Fibroblast of villous mesenchyme (primary cell): ENCODE measurements at regions not wholly inside any gene's neighbourhood (a gene's known extent, or its start where the extent isn't known, plus 50 kb on each side); places are given as distances from the start of the nearest gene placed in this dataset.
A peak's percentile ranks its signal among the peaks of the same experiment; 100 is the strongest.
"Not testable (repeated sequence)": the region's sequence is repeated elsewhere in the genome, so short reads cannot be mapped to it uniquely, and the experiment has no call there.

ENCODE experiments used
- DNase-seq: peaks from one replicate; pipeline ENCODE4 v3.0.0-alpha.2; 2010; ENCODE audit warnings: low read depth
- H3K4me3 ChIP-seq: 2 replicates; pipeline ENCODE4 v1.5.1; 2011; ENCODE audit warnings: low read depth, mild to moderate bottlenecking, low read length
- CTCF ChIP-seq: IDR thresholded peaks from 2 replicates; pipeline ENCODE4 v1.5.1; 2012; ENCODE audit warnings: low read depth, mild to moderate bottlenecking, low read length; ENCODE audit not compliant: insufficient read depth

- DNase-seq, H3K4me3 ChIP-seq: not testable (repeated sequence)
These were observed 63.1 kb downstream of the TRIM43 start for GRCh38 chr2:95654897-95655296.

GRCh38 chr2:95656553-95656952 lies 64.8 kb downstream of the TRIM43 start:
- not testable (repeated sequence) for DNase-seq, H3K4me3 ChIP-seq

DNA sequence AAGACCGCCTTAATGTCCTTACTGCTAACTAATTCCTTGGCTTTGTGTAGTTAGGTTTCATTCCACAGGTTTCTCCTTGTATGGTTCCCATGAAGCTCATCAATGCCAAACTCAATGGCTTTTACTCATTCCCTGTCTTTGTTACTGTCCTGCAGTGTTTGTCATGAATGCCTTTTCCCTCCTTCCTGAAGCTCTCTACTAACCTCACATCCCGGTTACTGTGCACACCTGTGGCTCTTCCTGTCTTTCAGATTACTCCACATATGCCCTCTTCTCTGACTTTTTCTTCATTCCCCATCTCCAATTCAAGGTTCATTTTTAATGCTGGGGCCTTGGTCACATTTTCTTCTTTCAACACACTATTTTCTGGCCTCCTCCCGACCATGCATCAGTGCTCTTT lies 66.1 kb downstream of the TRIM43 start:
- DNase-seq, H3K4me3 ChIP-seq: not testable (repeated sequence)

GRCh38 chr2:95660766-95661562 lies 69.2 kb downstream of the TRIM43 start:
- H3K4me3 ChIP-seq, DNase-seq: not testable (repeated sequence)

DNA sequence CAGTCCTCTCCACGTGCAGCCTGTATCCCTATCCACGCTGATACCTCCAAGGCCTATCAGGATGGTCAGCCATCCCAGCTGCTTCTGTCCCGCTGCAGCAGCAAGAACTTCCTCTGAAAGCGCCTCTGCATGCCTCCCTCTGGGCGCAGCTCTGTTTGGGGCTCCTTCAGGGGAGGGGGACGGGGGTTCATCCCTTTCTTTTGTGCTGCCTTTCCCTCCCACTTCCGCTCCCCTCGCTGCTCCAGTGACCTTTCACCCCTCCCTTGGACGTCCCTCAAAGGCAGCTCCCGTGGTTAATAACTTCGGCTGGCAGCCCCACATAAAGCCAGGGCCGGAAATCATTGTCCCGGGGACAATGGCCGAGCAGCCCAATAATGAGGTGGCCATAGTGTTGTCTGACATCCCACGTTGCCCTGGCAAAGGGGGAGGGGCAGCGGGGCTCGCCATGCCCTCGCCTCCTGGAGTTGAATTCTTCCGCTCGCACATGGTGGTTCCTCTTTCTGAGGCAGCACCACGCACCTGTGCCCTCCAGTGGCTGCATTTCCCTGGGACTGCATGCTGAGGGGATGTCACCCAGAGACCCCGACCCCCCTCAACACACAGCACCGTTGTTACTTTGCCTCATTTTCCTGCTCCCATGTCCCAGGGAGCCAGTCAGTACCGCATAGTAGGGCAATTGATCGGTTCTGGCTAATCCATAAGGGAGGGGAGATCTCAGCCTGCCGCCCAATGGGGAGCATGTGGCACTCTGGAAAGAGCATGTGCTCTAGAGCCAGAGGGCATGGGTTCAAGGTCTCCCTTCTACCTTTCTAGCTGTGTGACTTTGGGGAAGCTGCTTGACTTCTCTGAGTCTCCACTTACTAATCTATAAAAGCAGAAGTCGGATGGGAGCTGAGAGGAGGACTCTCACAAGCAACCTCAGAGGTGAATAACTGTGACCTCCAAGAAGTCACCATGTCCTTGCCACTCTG lies 72.0 kb downstream of the TRIM43 start:
- not testable (repeated sequence) for H3K4me3 ChIP-seq, DNase-seq

DNA sequence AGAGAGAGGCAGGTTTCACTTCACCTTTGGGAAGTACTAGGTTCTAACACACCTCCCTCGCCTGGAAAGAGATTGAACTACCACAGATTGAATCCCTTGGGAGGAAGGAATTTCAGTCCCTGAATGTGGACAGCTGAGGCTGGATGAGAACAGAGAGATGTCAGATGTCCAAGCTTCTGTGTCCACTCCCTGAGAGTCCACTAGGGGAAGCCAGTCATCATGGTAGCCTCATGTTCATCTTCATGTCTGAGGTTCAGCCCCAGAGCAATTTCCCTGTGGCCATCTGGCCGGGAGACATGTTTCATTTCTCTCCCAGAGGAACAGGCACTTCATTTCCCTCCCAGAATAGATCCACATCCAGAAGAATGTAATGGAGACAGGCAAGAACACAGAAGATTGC lies 74.8 kb downstream of the TRIM43 start:
- not testable (repeated sequence) for H3K4me3 ChIP-seq
- peak; percentile 42 for TF ChIP-seq CTCF
- DNase-seq = peak; percentile 31

- no peak overlapping the region for H3K4me3 ChIP-seq
- no peak for TF ChIP-seq CTCF
- no peak for DNase-seq
These were observed 75.7 kb downstream of the TRIM43 start for GRCh38 chr2:95667480-95667879.

- not testable (repeated sequence) for H3K4me3 ChIP-seq, DNase-seq
These were observed 77.1 kb downstream of the TRIM43 start for GRCh38 chr2:95668934-95669333.

DNA sequence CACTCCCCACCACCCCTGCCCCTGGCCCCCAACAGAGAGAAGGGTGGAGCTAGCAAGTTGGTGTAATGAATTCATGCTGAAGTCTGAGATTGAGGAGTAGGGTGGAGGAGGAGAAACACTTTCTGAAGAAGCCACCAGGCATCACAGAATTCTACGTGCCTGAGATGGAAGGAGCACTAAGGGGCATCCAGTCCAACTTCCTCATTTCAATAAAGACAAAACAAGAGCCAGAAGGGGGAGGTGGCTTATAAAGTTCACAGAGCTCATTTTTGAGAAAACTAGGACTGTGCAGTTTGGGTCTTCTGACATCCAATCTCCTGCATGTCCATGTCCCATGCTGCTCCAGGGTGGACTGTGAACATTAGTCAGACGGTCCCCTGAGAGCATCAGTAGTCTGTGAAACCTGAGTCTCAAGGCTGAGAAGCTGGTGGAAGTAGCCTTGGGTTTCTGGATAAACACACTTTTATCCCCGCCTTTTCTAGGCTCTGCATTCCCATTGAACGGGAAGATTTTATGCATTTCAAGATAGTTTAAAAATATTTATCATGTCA lies 77.7 kb downstream of the TRIM43 start:
- TF ChIP-seq CTCF = no peak
- no peak overlapping the region for H3K4me3 ChIP-seq
- no peak for DNase-seq

DNA sequence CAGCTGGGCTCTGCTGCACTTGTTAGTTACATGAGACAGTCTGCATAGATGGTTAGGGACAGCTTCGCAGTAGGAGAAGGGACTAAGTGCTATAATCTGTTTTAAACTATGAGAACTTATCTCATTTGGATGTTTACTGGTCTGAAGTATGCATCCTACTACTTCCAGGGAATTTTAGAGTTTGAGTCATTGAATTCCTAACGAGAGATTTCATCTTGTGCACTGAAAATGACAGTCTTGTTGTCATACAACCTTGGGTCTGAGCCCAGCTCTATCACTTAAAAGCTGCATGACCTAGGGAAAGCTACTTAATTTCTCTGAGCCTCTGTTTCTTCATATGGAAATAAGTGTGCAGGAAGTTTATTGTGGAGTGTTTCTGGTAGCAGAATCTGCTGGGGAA lies 78.4 kb downstream of the TRIM43 start:
- peak; percentile 39 for DNase-seq
- no peak overlapping the region for H3K4me3 ChIP-seq

More for the DNA sequence above, 78.4 kb downstream of the TRIM43 start:
- TF ChIP-seq CTCF = no peak
